Endodermal cell (in vitro differentiated cells): ENCODE measurements at regions not wholly inside any gene's neighbourhood (a gene's known extent, or its start where the extent isn't known, plus 50 kb on each side); places are given as distances from the start of the nearest gene placed in this dataset.

Source experiments
- DNase-seq: peaks from one replicate; pipeline ENCODE4 v3.0.0-alpha.2; 2017
- H3K27ac ChIP-seq: 2 replicates; pipeline ENCODE4 v1.5.1; 2013; ENCODE audit warnings: mild to moderate bottlenecking, low read depth, low read length, moderate library complexity
- H3K27me3 ChIP-seq: 2 replicates; pipeline ENCODE4 v1.6.1; 2013; ENCODE audit warnings: mild to moderate bottlenecking, low read length, moderate library complexity; ENCODE audit not compliant: insufficient read depth, control insufficient read depth, poor library complexity, severe bottlenecking
- H3K36me3 ChIP-seq: 2 replicates; pipeline ENCODE4 v1.7.0; 2013; ENCODE audit warnings: mild to moderate bottlenecking, low read length, moderate library complexity; ENCODE audit not compliant: control insufficient read depth, insufficient read depth
- H3K4me1 ChIP-seq: one replicate; pipeline ENCODE4 v1.7.0; 2013; ENCODE audit warnings: low read length; ENCODE audit not compliant: control insufficient read depth, insufficient read depth
- H3K4me3 ChIP-seq: 2 replicates; pipeline ENCODE4 v1.5.1; 2013; ENCODE audit warnings: mild to moderate bottlenecking, low read length, moderate library complexity
- H3K9ac ChIP-seq: 2 replicates; pipeline ENCODE4 v1.6.1; 2013; ENCODE audit warnings: mild to moderate bottlenecking, low read length, moderate library complexity; ENCODE audit not compliant: poor library complexity, severe bottlenecking; ENCODE audit errors: extremely low read depth
- H3K9me3 ChIP-seq: 2 replicates; pipeline ENCODE4 v1.6.1; 2013; ENCODE audit warnings: mild to moderate bottlenecking, low read length, moderate library complexity; ENCODE audit not compliant: control insufficient read depth
- H3K27ac Mint-ChIP-seq: 2 replicates; pipeline ENCODE4 v1.8.0; 2020; ENCODE audit warnings: mixed read lengths
- H3K27me3 Mint-ChIP-seq: 2 replicates; pipeline ENCODE4 v1.8.0; 2021; ENCODE audit warnings: mild to moderate bottlenecking, mixed read lengths; ENCODE audit not compliant: insufficient read depth
- H3K36me3 Mint-ChIP-seq: 2 replicates; pipeline ENCODE4 v1.8.0; 2020; ENCODE audit warnings: low read depth, mixed read lengths
- H3K4me1 Mint-ChIP-seq: 2 replicates; pipeline ENCODE4 v1.8.0; 2020; ENCODE audit warnings: mixed read lengths
- H3K4me3 Mint-ChIP-seq: 2 replicates; pipeline ENCODE4 v1.8.0; 2020; ENCODE audit warnings: mild to moderate bottlenecking, moderate library complexity, mixed read lengths
- H3K9me3 Mint-ChIP-seq: 2 replicates; pipeline ENCODE4 v1.8.0; 2020; ENCODE audit warnings: mild to moderate bottlenecking, mixed read lengths
- WGBS, 2 experiments: methylation state at CpG; one replicate each; pipeline versions ENCODE4 v1.1.5 to v1.1.7; 2013; ENCODE audit warnings: missing lambda C conversion rate in 2 of 2, mixed read lengths in 1 of 2; ENCODE audit not compliant: insufficient coverage in 1 of 2, insufficient read length in 1 of 2; 5-methylcytosine and 5-hydroxymethylcytosine counted together
- TF ChIP-seq, protein P1 (sequence below): fragments of 200-600 bp; sonication (generic); conservative IDR thresholded peaks from 2 replicates; pipeline ENCODE4 v1.5.0; 2021; ENCODE audit warnings: antibody characterized with exemption, mild to moderate bottlenecking

DNA sequence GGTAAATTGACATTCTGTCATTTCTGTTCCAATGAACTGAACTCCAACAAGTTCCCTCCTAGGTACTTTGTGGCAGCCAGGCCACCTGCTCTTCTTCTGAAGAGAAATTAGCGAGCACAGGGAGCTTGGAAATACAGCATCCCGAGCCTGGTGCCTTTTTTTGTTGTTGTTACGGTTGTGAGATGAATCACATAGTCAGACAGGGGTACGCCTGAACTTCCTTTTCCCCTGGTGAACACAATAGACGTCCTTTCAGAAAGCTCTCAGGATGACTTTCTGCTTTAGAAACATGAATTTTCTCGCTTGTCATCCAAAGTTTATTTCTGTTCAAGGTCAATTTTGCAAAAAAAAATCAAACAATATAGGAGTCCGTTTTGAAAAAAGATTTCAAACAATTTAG lies 53.9 kb upstream of the XYLT1 start:
- TF ChIP-seq, protein P1, sequence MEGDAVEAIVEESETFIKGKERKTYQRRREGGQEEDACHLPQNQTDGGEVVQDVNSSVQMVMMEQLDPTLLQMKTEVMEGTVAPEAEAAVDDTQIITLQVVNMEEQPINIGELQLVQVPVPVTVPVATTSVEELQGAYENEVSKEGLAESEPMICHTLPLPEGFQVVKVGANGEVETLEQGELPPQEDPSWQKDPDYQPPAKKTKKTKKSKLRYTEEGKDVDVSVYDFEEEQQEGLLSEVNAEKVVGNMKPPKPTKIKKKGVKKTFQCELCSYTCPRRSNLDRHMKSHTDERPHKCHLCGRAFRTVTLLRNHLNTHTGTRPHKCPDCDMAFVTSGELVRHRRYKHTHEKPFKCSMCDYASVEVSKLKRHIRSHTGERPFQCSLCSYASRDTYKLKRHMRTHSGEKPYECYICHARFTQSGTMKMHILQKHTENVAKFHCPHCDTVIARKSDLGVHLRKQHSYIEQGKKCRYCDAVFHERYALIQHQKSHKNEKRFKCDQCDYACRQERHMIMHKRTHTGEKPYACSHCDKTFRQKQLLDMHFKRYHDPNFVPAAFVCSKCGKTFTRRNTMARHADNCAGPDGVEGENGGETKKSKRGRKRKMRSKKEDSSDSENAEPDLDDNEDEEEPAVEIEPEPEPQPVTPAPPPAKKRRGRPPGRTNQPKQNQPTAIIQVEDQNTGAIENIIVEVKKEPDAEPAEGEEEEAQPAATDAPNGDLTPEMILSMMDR = no peak
- WGBS, 2 experiments = 90 to 96% methylated on average over 6 to 7 of the region's 7 CpGs
- Mint-ChIP-seq H3K4me3 (no peak overlapping the region), H3K27me3 (peaks cover 9% of the 10 kb centered on the region), H3K9me3 (peaks cover 2% of the 10 kb centered on the region), H3K4me1 (no peaks in the 10 kb centered on the region), H3K27ac (no peak overlapping the region), H3K36me3 (no peaks in the 10 kb centered on the region)
- Histone ChIP-seq H3K27me3 (peaks cover 3% of the 10 kb centered on the region), H3K9ac (no peak overlapping the region), H3K9me3 (no peaks in the 10 kb centered on the region), H3K4me3 (no peak overlapping the region), H3K4me1 (no peaks in the 10 kb centered on the region), H3K27ac (no peak overlapping the region), H3K36me3 (no peaks in the 10 kb centered on the region)
- no peak for DNase-seq

DNA sequence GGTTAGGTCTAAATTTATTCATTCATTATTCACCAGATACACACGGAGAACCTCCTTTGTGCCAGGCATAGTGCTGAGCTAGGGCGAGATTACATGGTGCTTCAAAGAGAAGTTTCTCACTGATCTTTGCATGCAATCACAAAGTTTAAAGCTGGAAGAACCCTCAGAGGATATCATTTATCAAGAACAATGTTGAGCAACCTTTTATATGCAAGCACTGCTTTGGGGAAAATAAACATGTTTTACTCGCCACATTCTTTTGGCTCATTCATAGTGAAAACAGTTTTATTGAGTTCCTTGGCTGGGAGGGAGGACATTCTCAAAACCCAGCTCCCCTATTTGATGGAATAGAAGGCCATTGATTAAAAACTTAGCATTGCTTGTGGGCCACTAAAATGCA lies 49.8 kb upstream of the XYLT1 start:
- WGBS, 2 experiments = 72 to 79% methylated on average over 2 to 3 of the region's 3 CpGs
- Histone ChIP-seq H3K36me3 (no peaks in the 10 kb centered on the region), H3K9me3 (no peaks in the 10 kb centered on the region), H3K9ac (no peak overlapping the region), H3K27ac (no peak overlapping the region), H3K4me3 (no peak overlapping the region), H3K4me1 (no peaks in the 10 kb centered on the region), H3K27me3 (peaks cover 6% of the 10 kb centered on the region)
- Mint-ChIP-seq H3K4me3 (no peak overlapping the region), H3K27ac (no peak overlapping the region), H3K36me3 (no peaks in the 10 kb centered on the region), H3K9me3 (no peaks in the 10 kb centered on the region), H3K27me3 (peaks cover 15% of the 10 kb centered on the region), H3K4me1 (no peaks in the 10 kb centered on the region)
- no peak for DNase-seq
- TF ChIP-seq, protein P1 = no peak
